Caco-2 (cell line): ENCODE measurements at regions not wholly inside any gene's neighbourhood (a gene's known extent, or its start where the extent isn't known, plus 50 kb on each side); places are given as distances from the start of the nearest gene placed in this dataset.

Experiments
- BruUV-seq: library from RNA; stranded (reverse); fragments of 400-500 nt; replicated peaks from 2 replicates; lab custom pipeline; 2021; lab: Mats Ljungman, UMichigan
- CTCF ChIA-PET: fragments of 300-600 bp; sonication (Branson Sonifier 250); formaldehyde crosslinking; loops from one replicate; lab custom pipeline; 2022; ENCODE audit warnings: antibody characterized with exemption; lab: Charles Lee
- POLR2A ChIA-PET: fragments of 300-600 bp; sonication (Branson Sonifier 250); formaldehyde crosslinking; loops from one replicate; lab custom pipeline; 2022; ENCODE audit warnings: antibody characterized with exemption; lab: Charles Lee
- DNase-seq, 2 experiments: peaks; one replicate each; pipeline versions ENCODE4 v3.0.0 to v3.0.0-alpha.2; 2020 to 2022
- H3K27me3 ChIP-seq: replicated peaks from 2 replicates; pipeline ENCODE4 v1.6.0; 2011; ENCODE audit warnings: low read length; ENCODE audit not compliant: control insufficient read depth, insufficient read depth
- H3K36me3 ChIP-seq: 2 replicates; pipeline ENCODE4 v1.5.1; 2011; ENCODE audit warnings: low read length; ENCODE audit not compliant: control insufficient read depth, insufficient read depth
- H3K4me1 ChIP-seq: fragments of 250-450 bp; sonication (Bioruptor Pico); 2 replicates; pipeline ENCODE4 v1.5.1; 2020; ENCODE audit warnings: mild to moderate bottlenecking
- H3K4me3 ChIP-seq: 2 replicates; pipeline ENCODE4 v1.5.1; 2011; ENCODE audit warnings: low read depth, mild to moderate bottlenecking, control low read depth, low read length
- H3K9me3 ChIP-seq: fragments of 250-450 bp; sonication (Bioruptor Pico); 2 replicates; pipeline ENCODE4 v1.5.1; 2020; ENCODE audit warnings: mild to moderate bottlenecking, moderate library complexity
- H3K27ac Mint-ChIP-seq: one replicate; pipeline ENCODE4 v1.8.0; 2022; ENCODE audit warnings: mixed read lengths; ENCODE audit not compliant: unreplicated experiment
- H3K27me3 Mint-ChIP-seq: one replicate; pipeline ENCODE4 v1.8.0; 2022; ENCODE audit warnings: mixed read lengths; ENCODE audit not compliant: insufficient read depth, unreplicated experiment
- H3K36me3 Mint-ChIP-seq: one replicate; pipeline ENCODE4 v1.8.0; 2022; ENCODE audit warnings: mild to moderate bottlenecking, mixed read lengths; ENCODE audit not compliant: insufficient read depth, unreplicated experiment
- H3K4me1 Mint-ChIP-seq: one replicate; pipeline ENCODE4 v1.8.0; 2022; ENCODE audit warnings: low read depth, mixed read lengths; ENCODE audit not compliant: unreplicated experiment
- H3K4me3 Mint-ChIP-seq: one replicate; pipeline ENCODE4 v1.8.0; 2022; ENCODE audit warnings: mild to moderate bottlenecking, moderate library complexity, mixed read lengths; ENCODE audit not compliant: unreplicated experiment
- H3K9me3 Mint-ChIP-seq: one replicate; pipeline ENCODE4 v1.8.0; 2022; ENCODE audit warnings: mixed read lengths; ENCODE audit not compliant: unreplicated experiment
- CTCF ChIP-seq, 2 experiments: fragments of 200-600 bp in 1 of 2; IDR thresholded peaks; 1 replicate in 1 of 2; 2 replicates in 1 of 2; pipeline versions ENCODE4 v1.5.1 to v1.8.0; 2011 to 2022; ENCODE audit warnings: antibody characterized with exemption in 1 of 2, control low read depth in 1 of 2, inconsistent platforms in 1 of 2, low read depth in 1 of 2, low read length in 1 of 2, mild to moderate bottlenecking in 1 of 2, moderate library complexity in 1 of 2; ENCODE audit not compliant: insufficient read depth in 1 of 2, severe bottlenecking in 1 of 2, unreplicated experiment in 1 of 2
- intact Hi-C: fragments of 100-400 bp; cut with micrococcal nuclease; formaldehyde crosslinking; loops from one replicate; pipeline ENCODE4 v1.10.0; 2022; ENCODE audit not compliant: unreplicated experiment

- BruUV-seq: no TSS peak
- POLR2A ChIA-PET: no interaction called here
- no peak for TF ChIP-seq CTCF (IDR thresholded peaks at IDR 0.05; ENCODE audit: insufficient read depth in 1 of 2, low read depth in 1 of 2, low read length in 1 of 2, severe bottlenecking in 1 of 2, unreplicated experiment in 1 of 2)
Observed at GRCh38 chr4:86532851-86533250, 61.3 kb upstream of the PTPN13 start.

DNA sequence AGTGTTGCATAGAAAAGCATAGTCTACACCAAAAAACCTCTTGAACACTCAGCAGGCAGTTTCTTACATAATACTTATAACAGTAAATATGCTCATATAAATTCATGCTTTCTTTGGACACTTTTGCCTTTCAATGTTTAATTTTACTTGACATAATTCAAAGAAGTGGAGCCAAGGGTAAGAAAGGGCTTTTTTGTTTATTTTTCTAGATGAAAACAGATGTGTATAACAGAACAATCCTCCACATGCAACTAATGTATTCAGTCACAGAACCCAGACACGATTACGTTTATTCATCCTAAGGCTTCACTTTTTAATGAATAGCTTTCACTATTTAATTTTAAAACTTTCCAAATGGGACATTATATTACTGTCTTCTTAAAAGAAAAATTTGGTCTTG is 58.0 kb upstream of the PTPN13 start:
- Histone ChIP-seq H3K36me3 (no peaks in the 10 kb centered on the region), H3K4me3 (no peak overlapping the region), H3K4me1 (no peaks in the 10 kb centered on the region), H3K9me3 (no peaks in the 10 kb centered on the region), H3K27me3 (no peaks in the 10 kb centered on the region)
- Mint-ChIP-seq H3K4me3 (no peak overlapping the region), H3K27me3 (peaks cover 3% of the 10 kb centered on the region), H3K4me1 (no peaks in the 10 kb centered on the region), H3K9me3 (no peaks in the 10 kb centered on the region), H3K27ac (no peak overlapping the region), H3K36me3 (no peaks in the 10 kb centered on the region)
- CTCF ChIA-PET: no interaction called here
- POLR2A ChIA-PET: no interaction called here
- intact Hi-C loops: no loop called here
- BruUV-seq: no TSS peak
- DNase-seq: no peak
- no peak for TF ChIP-seq CTCF (IDR thresholded peaks at IDR 0.05; ENCODE audit: insufficient read depth in 1 of 2, low read depth in 1 of 2, low read length in 1 of 2, severe bottlenecking in 1 of 2, unreplicated experiment in 1 of 2)

More at GRCh38 chr4:86532851-86533250, 61.3 kb upstream of the PTPN13 start:
- Mint-ChIP-seq H3K36me3 (no peaks in the 10 kb centered on the region), H3K9me3 (no peaks in the 10 kb centered on the region), H3K4me1 (no peaks in the 10 kb centered on the region), H3K4me3 (no peak overlapping the region), H3K27ac (no peak overlapping the region), H3K27me3 (no peaks in the 10 kb centered on the region)
- no peaks in the 10 kb centered on the region for H3K36me3 ChIP-seq
- no peaks in the 10 kb centered on the region for H3K4me1 ChIP-seq
- DNase-seq: no peak
- CTCF ChIA-PET: no interaction called here
- no peaks in the 10 kb centered on the region for H3K27me3 ChIP-seq
- no peaks in the 10 kb centered on the region for H3K9me3 ChIP-seq
- H3K4me3 ChIP-seq: no peak overlapping the region
- intact Hi-C loops: no loop called here

DNA sequence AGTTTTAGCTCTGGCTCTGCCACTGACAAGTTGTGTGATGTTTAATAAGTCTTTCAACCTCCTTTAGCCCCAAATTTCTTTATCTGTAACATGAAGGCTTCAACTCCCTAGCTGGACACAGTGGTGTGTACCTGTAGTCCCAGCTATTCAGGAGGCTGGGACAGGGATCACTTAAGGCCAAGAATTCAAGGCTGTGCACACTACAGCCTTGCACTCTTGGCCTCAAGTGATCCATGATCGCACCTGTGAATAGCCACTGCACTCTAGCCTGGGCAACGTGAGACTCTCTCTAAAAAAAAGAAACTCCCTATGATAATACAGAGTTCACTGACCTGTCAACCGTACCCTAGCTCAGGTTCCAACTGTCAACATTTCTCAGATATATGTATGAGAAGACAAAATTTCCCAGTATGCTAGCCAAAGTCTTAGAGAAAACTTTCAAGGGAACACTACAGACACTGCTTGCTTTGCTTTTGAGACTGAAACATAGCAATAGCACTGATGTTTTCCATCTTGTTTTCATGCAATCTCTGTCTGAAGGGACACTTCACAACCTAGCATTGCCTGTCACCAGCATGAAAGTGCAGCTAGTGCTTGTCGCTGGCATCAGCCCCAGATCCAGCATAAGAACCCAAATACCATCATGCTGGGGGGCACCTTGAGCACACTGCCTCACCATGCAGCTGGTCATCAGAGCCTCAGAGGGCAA is 51.6 kb upstream of the PTPN13 start:
- no peak overlapping the region for H3K27ac Mint-ChIP-seq
- no peaks in the 10 kb centered on the region for H3K27me3 ChIP-seq
- no peak for DNase-seq
- H3K36me3 Mint-ChIP-seq: no peaks in the 10 kb centered on the region
- intact Hi-C loops: no loop called here
- H3K27me3 Mint-ChIP-seq: peaks cover 3% of the 10 kb centered on the region
- no peaks in the 10 kb centered on the region for H3K4me1 Mint-ChIP-seq
- ChIA-PET CTCF (no interaction called here), POLR2A (no interaction called here)
- H3K4me3 ChIP-seq: no peak overlapping the region
- no peaks in the 10 kb centered on the region for H3K4me1 ChIP-seq
- no TSS peak for BruUV-seq
- H3K9me3 ChIP-seq: no peaks in the 10 kb centered on the region
- TF ChIP-seq CTCF (IDR thresholded peaks at IDR 0.05; ENCODE audit: insufficient read depth in 1 of 2, low read depth in 1 of 2, low read length in 1 of 2, severe bottlenecking in 1 of 2, unreplicated experiment in 1 of 2): no peak
- no peaks in the 10 kb centered on the region for H3K36me3 ChIP-seq
- no peaks in the 10 kb centered on the region for H3K9me3 Mint-ChIP-seq
- no peak overlapping the region for H3K4me3 Mint-ChIP-seq
